ENCODE measurements at regions not wholly inside any gene's neighbourhood (a gene's known extent, or its start where the extent isn't known, plus 50 kb on each side); places are given as distances from the start of the nearest gene placed in this dataset.
"Not testable (repeated sequence)": the region's sequence is repeated elsewhere in the genome, so short reads cannot be mapped to it uniquely, and the experiment has no call there.

- not testable (repeated sequence) for TF ChIP-seq CTCF (conservative IDR thresholded peaks at IDR 0.05); ZFX (IDR thresholded peaks at IDR 0.05)
Observed at GRCh38 chr1:144533480-144533879, 59.2 kb upstream of the PPIAL4F start.

Measured in C4-2B (cell line).